ENCODE measurements at regions not wholly inside any gene's neighbourhood (a gene's known extent, or its start where the extent isn't known, plus 50 kb on each side); places are given as distances from the start of the nearest gene placed in this dataset.
"Not testable (repeated sequence)": the region's sequence is repeated elsewhere in the genome, so short reads cannot be mapped to it uniquely, and the experiment has no call there.

GRCh38 chr6:122944936-122945335 is 51.1 kb upstream of the CLVS2 start:
- TF ChIP-seq CTCF (IDR thresholded peaks at IDR 0.05; ENCODE audit: low read length); EZH2 (optimal IDR thresholded peaks at IDR 0.05; ENCODE audit: low read depth, low read length); EZH2phosphoT487 (IDR thresholded peaks at IDR 0.05; ENCODE audit: low read length): not testable (repeated sequence)

Measured in MM.1S (cell line).